ENCODE measurements at regions not wholly inside any gene's neighbourhood (a gene's known extent, or its start where the extent isn't known, plus 50 kb on each side); places are given as distances from the start of the nearest gene placed in this dataset.
A peak's percentile ranks its signal among the peaks of the same experiment; 100 is the strongest.
"Not testable (repeated sequence)": the region's sequence is repeated elsewhere in the genome, so short reads cannot be mapped to it uniquely, and the experiment has no call there.

DNA sequence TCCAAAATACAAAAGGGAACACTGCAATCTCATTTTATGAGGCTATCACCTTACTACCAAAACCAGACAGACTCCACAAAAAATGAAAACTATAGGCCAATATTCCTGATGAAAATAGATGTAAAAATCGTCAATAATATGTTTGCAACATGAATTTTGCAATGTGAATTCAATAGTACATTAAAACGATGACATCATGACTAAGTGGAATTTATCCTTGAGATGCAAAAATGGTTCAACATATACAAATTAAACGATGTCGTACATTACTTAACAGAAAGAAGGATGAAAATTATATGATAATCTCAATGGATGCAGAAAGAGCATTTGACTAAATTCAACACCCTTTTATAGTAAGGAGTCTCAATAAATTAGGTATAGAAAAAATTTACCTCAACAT, 123.0 kb downstream of the AREG start:
- no peak for TF ChIP-seq CTCF (conservative IDR thresholded peaks at IDR 0.05)
- no peak overlapping the region for H3K27ac ChIP-seq

DNA sequence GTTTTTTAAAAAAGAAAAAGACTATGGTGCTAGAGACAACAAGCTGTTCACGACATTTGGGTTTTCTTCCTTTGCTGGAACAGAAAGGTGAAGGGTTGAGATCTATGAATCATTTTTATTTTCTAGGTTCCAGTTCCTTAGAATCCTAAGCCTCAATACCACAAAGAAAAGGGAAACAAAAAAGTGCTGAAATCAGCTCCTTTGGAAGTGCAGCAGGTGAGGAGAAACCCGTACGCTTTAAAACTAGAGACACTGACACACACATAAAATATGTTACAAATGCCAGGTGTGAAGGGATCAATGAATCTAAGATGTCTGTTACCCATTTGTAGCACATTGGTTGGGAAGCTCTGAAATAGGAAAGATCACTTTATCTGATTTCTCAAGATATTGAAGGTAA, 125.2 kb downstream of the AREG start:
- H3K27ac ChIP-seq = no peak overlapping the region

DNA sequence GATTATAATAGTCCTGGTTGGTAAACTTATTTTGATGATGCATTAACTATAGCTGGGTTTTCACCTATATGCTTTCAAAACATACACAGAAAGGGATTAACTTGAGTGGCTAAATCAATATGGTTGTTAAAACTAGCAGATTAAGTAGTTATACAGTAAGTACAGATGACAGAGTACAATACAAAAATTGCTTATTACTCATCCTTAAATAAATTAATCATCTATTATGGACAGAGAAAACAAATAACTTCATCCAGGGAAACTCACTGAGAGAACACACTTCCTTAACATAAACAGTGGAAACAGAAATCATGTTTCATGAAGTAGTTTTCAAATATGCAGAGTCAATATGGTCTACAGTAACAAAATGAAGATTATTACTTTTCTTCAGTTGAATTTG, 133.4 kb downstream of the AREG start:
- H3K27ac ChIP-seq = no peak overlapping the region
- TF ChIP-seq CTCF (conservative IDR thresholded peaks at IDR 0.05) = no peak

More for the DNA sequence above, 125.2 kb downstream of the AREG start:
- no peak for TF ChIP-seq CTCF (conservative IDR thresholded peaks at IDR 0.05)

GRCh38 chr4:74578865-74579264, 133.9 kb downstream of the AREG start:
- not testable (repeated sequence) for H3K27ac ChIP-seq

GRCh38 chr4:74583089-74583700, 138.3 kb downstream of the AREG start:
- TF ChIP-seq CTCF (conservative IDR thresholded peaks at IDR 0.05) = no peak
- H3K27ac ChIP-seq = no peak overlapping the region

DNA sequence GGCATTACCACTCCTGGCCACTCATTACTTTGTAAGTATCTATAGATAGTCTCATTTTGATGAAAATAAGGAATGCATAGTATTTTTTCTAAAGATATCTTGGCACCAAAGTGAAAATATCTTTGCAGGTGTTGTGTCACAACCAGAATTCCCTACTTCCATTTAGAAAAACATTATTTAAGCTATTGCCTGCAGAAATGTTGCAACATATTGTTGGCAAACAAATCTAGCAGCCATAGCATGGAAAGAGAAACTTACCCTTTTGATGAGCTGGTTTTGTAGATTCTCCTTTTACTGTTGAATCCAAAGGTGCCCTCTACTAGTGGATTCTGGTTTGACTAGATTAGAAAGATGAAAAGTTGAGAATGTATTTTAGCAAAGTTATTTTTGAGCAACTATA, 138.8 kb downstream of the AREG start:
- TF ChIP-seq CTCF (conservative IDR thresholded peaks at IDR 0.05) = no peak
- no peak overlapping the region for H3K27ac ChIP-seq

DNA sequence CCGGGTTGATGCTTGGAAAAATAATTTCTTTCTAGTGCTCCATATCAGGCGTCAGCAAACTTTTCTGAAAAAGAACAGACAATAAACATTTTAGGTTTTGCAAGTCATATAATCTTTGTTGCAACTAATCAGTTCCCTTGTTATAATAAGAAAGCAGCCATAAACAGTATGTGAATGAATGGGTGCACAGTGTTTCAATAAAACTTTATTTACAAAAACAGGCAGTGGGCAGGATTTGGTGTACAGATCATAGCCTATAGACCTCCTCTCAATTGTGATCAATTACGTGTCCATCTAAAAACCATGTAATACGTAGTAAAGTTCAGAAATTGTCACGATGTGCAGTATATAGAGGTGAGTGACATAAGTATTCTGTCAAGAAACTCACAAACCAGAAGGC, 143.4 kb downstream of the AREG start:
- no peak for TF ChIP-seq CTCF (conservative IDR thresholded peaks at IDR 0.05)
- H3K27ac ChIP-seq = no peak overlapping the region

- 0 out of 2 replicates have a peak overlapping the region, but pooled peaks have one; percentile 6 for H3K27ac ChIP-seq
- no peak for TF ChIP-seq CTCF (conservative IDR thresholded peaks at IDR 0.05)
Observed at GRCh38 chr4:74590476-74590875, 145.5 kb downstream of the AREG start.

Data from VCaP (cell line).